Upper lobe of right lung (tissue), 1 donor: ENCODE measurements at regions not wholly inside any gene's neighbourhood (a gene's known extent, or its start where the extent isn't known, plus 50 kb on each side); places are given as distances from the start of the nearest gene placed in this dataset.

ENCODE experiments used
- ATAC-seq: fragments of 200-7000 bp; cut with Tn5 transposase; one replicate; pipeline ENCODE4 v1.9.1; 2020; ENCODE audit warnings: mild to moderate bottlenecking, moderate library complexity
- DNase-seq: peaks from one replicate; pipeline ENCODE4 v3.0.0-alpha.2; 2020
- H3K27ac ChIP-seq: fragments of 200-600 bp; one replicate; pipeline ENCODE4 v1.8.0; 2022
- H3K27me3 ChIP-seq: fragments of 200-600 bp; one replicate; pipeline ENCODE4 v1.8.0; 2022; ENCODE audit warnings: mild to moderate bottlenecking
- H3K36me3 ChIP-seq: fragments of 200-600 bp; one replicate; pipeline ENCODE4 v1.8.0; 2022
- H3K4me1 ChIP-seq: fragments of 200-600 bp; one replicate; pipeline ENCODE4 v1.8.0; 2022
- H3K4me3 ChIP-seq: fragments of 200-600 bp; one replicate; pipeline ENCODE4 v1.8.0; 2022; ENCODE audit warnings: mild to moderate bottlenecking
- H3K9me3 ChIP-seq: fragments of 200-600 bp; one replicate; pipeline ENCODE4 v1.8.0; 2022
- intact Hi-C: fragments of 100-400 bp; cut with DNase I; formaldehyde crosslinking; loops from one replicate; pipeline ENCODE4 v1.11.0; 2022
- TF ChIP-seq, protein P1 (sequence below): fragments of 200-600 bp; IDR thresholded peaks from one replicate; pipeline ENCODE4 v1.8.0; 2022; ENCODE audit warnings: antibody characterized with exemption
- donor health status: DM: no; HTN: yes; CAD: no; lungs with severe emphysema.

- no peaks in the 10 kb centered on the region for H3K9me3 ChIP-seq
- H3K4me3 ChIP-seq = no peak overlapping the region
- DNase-seq (no peak), ATAC-seq (no peak)
- no peaks in the 10 kb centered on the region for H3K36me3 ChIP-seq
- peaks cover 11% of the 10 kb centered on the region for H3K27me3 ChIP-seq
- no peaks in the 10 kb centered on the region for H3K4me1 ChIP-seq
- H3K27ac ChIP-seq = no peak overlapping the region
- intact Hi-C loops = no loop called here
- TF ChIP-seq, protein P1, sequence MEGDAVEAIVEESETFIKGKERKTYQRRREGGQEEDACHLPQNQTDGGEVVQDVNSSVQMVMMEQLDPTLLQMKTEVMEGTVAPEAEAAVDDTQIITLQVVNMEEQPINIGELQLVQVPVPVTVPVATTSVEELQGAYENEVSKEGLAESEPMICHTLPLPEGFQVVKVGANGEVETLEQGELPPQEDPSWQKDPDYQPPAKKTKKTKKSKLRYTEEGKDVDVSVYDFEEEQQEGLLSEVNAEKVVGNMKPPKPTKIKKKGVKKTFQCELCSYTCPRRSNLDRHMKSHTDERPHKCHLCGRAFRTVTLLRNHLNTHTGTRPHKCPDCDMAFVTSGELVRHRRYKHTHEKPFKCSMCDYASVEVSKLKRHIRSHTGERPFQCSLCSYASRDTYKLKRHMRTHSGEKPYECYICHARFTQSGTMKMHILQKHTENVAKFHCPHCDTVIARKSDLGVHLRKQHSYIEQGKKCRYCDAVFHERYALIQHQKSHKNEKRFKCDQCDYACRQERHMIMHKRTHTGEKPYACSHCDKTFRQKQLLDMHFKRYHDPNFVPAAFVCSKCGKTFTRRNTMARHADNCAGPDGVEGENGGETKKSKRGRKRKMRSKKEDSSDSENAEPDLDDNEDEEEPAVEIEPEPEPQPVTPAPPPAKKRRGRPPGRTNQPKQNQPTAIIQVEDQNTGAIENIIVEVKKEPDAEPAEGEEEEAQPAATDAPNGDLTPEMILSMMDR = no peak
Measured at GRCh38 chr12:107355004-107355565, 261.7 kb upstream of the CRY1 start.

DNA sequence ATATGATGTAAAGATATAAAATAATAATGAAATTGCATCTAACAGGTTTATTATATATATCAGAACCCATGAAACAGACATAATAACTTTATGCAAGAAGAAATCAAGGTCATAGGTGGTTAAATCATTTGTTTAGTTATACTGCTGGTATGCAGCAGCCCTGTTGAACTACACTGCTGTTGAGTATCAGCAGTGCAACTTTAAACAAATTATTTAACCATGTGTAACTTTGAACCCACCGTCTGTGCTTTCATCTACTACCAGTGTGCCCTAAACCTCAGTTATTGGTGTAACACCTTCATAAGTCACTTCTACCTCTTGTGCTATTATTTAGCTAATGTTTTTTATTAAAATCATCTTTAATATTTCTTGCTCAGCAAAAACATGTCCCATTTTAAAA is 262.3 kb upstream of the CRY1 start:
- intact Hi-C loops = no loop called here
- TF ChIP-seq, protein P1 = no peak
- Histone ChIP-seq H3K27ac (no peak overlapping the region), H3K27me3 (peaks cover 11% of the 10 kb centered on the region), H3K36me3 (no peaks in the 10 kb centered on the region), H3K4me3 (no peak overlapping the region), H3K4me1 (no peaks in the 10 kb centered on the region), H3K9me3 (no peaks in the 10 kb centered on the region)
- DNase-seq (no peak), ATAC-seq (no peak)

DNA sequence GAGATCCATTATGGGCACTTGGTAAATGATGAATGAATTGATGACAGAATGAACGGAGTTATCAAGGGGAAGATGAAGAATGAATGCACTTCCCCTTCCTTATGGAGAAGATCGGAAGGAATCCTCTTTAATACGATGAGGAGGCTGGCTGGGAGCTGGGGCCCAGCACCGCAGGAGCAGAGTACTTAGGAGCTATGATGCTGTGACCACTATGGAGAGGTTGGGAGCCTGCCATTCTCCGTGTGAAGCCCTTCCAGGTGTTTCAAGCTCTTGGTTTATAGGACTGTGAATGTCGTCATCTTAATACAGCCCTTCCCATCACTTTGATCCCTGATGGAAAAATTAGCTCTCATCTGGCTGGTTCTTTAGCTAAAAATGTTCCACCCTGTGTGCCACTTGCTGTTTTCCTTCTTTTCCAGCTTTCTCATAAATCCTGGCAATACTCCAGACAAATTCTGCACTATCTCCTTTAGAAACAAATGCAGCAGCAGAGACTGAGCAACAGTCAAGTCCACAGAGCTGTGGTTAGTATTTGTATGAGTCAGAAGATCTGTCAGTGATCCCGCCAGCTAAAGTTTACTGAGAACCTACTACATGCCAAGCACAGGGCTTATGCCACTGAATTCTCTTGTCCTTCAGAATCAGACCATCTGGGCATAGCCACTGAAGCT is 263.1 kb upstream of the CRY1 start:
- intact Hi-C loops = no loop called here
- no peaks in the 10 kb centered on the region for H3K9me3 ChIP-seq
- no peaks in the 10 kb centered on the region for H3K36me3 ChIP-seq
- H3K4me1 ChIP-seq = no peaks in the 10 kb centered on the region
- ATAC-seq = no peak
- H3K27me3 ChIP-seq = peaks cover 11% of the 10 kb centered on the region
- DNase-seq = no peak
- no peak overlapping the region for H3K27ac ChIP-seq
- H3K4me3 ChIP-seq = no peak overlapping the region
- TF ChIP-seq, protein P1 = no peak

DNA sequence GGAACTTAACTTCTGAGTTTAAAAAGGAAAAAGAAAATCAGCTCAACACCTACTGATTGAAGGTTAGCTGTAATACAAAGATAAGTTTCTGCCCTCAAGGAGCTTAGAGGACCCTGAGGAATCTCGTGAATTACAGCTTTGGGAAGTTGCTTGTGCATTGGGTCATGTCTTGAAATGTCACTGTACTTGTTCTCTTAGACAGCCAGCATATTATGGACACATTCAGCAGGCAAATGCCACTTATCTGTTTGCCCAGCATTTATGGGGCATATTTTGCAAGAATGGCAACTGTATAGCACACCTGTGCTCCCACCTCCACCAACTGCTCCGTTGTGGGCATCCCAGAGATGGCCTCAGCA is 263.6 kb upstream of the CRY1 start:
- H3K27me3 ChIP-seq = peaks cover 11% of the 10 kb centered on the region
- DNase-seq (no peak), ATAC-seq (no peak)
- H3K4me1 ChIP-seq = no peaks in the 10 kb centered on the region
- TF ChIP-seq, protein P1 = no peak
- no peak overlapping the region for H3K27ac ChIP-seq
- intact Hi-C loops = no loop called here
- no peak overlapping the region for H3K4me3 ChIP-seq
- no peaks in the 10 kb centered on the region for H3K36me3 ChIP-seq
- H3K9me3 ChIP-seq = no peaks in the 10 kb centered on the region

DNA sequence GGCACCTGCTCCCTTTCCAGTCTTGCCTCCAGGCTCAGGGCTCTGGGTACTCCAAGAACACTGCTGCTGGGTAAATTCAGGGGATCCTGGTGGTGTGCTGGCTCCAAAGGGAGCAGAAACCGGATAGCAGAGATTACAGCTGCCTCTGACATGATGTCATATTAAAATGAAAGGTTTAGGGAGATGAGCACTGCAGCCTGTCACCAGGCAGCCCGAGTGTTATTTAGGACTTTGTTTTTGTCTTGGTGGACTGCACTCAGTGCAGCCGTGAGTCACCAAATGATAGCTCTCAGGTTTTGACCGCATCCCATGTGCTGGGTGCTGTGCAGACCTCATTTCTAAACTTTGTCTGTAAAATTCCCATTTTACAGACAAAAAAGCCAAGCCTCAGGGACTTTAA is 266.0 kb upstream of the CRY1 start:
- DNase-seq (no peak), ATAC-seq (no peak)
- Histone ChIP-seq H3K36me3 (no peaks in the 10 kb centered on the region), H3K4me3 (no peak overlapping the region), H3K27me3 (peaks cover 11% of the 10 kb centered on the region), H3K9me3 (no peaks in the 10 kb centered on the region), H3K27ac (no peak overlapping the region), H3K4me1 (no peaks in the 10 kb centered on the region)
- intact Hi-C loops = no loop called here
- TF ChIP-seq, protein P1 = no peak

- no peak overlapping the region for H3K4me3 ChIP-seq
- H3K36me3 ChIP-seq = no peaks in the 10 kb centered on the region
- no peaks in the 10 kb centered on the region for H3K9me3 ChIP-seq
- H3K4me1 ChIP-seq = no peaks in the 10 kb centered on the region
- no peak for DNase-seq
- H3K27ac ChIP-seq = no peak overlapping the region
- peaks cover 8% of the 10 kb centered on the region for H3K27me3 ChIP-seq
- intact Hi-C loops = no loop called here
- TF ChIP-seq, protein P1 = no peak
- ATAC-seq = no peak
Measured at GRCh38 chr12:107360033-107360432, 266.7 kb upstream of the CRY1 start.
